ENCODE measurements at regions not wholly inside any gene's neighbourhood (a gene's known extent, or its start where the extent isn't known, plus 50 kb on each side); places are given as distances from the start of the nearest gene placed in this dataset.

- no peak for DNase-seq
These were observed 485.5 kb upstream of the THBS1 start for GRCh38 chr15:39095218-39095879.

GRCh38 chr15:39096608-39097205 lies 484.2 kb upstream of the THBS1 start:
- no peak for DNase-seq

- DNase-seq = no peak
These were observed 481.4 kb upstream of the THBS1 start for GRCh38 chr15:39099524-39099923.

- no peak for DNase-seq
These were observed 480.7 kb upstream of the THBS1 start for GRCh38 chr15:39100106-39100660.

GRCh38 chr15:39102431-39102830 lies 478.4 kb upstream of the THBS1 start:
- DNase-seq = no peak

- no peak for DNase-seq
These were observed 473.9 kb upstream of the THBS1 start for GRCh38 chr15:39106950-39107349.

- no peak for DNase-seq
These were observed 472.9 kb upstream of the THBS1 start for GRCh38 chr15:39108021-39108420.

- DNase-seq = no peak
These were observed 470.5 kb upstream of the THBS1 start for GRCh38 chr15:39110336-39110735.

- DNase-seq = no peak
These were observed 470.1 kb upstream of the THBS1 start for GRCh38 chr15:39110746-39111145.

GRCh38 chr15:39113741-39114140 lies 467.1 kb upstream of the THBS1 start:
- no peak for DNase-seq

GRCh38 chr15:39114690-39115378 lies 466.0 kb upstream of the THBS1 start:
- no peak for DNase-seq

GRCh38 chr15:39115379-39116057 lies 465.4 kb upstream of the THBS1 start:
- no peak for DNase-seq

GRCh38 chr15:39118510-39118909 lies 462.4 kb upstream of the THBS1 start:
- DNase-seq = no peak

- DNase-seq = no peak
These were observed 456.7 kb upstream of the THBS1 start for GRCh38 chr15:39124155-39124552.

GRCh38 chr15:39124553-39125171 lies 456.2 kb upstream of the THBS1 start:
- no peak for DNase-seq

GRCh38 chr15:39125226-39125625 lies 455.7 kb upstream of the THBS1 start:
- no peak for DNase-seq

- DNase-seq = peak; percentile 13 to 51
These were observed 455.0 kb upstream of the THBS1 start for GRCh38 chr15:39125904-39126303.

- no peak for DNase-seq
These were observed 453.6 kb upstream of the THBS1 start for GRCh38 chr15:39127151-39127790.

- no peak for DNase-seq
These were observed 452.8 kb upstream of the THBS1 start for GRCh38 chr15:39127925-39128617.

- DNase-seq = no peak
These were observed 452.1 kb upstream of the THBS1 start for GRCh38 chr15:39128746-39129145.

- no peak for DNase-seq
These were observed 450.1 kb upstream of the THBS1 start for GRCh38 chr15:39130556-39131379.
